Skeletal muscle cell (primary cell): ENCODE measurements at regions not wholly inside any gene's neighbourhood (a gene's known extent, or its start where the extent isn't known, plus 50 kb on each side); places are given as distances from the start of the nearest gene placed in this dataset.
"Not testable (repeated sequence)": the region's sequence is repeated elsewhere in the genome, so short reads cannot be mapped to it uniquely, and the experiment has no call there.

ENCODE experiments used
- DNase-seq: peaks from one replicate; pipeline ENCODE4 v3.0.0-alpha.2; 2010; ENCODE audit warnings: low read depth
- H3K4me3 ChIP-seq: 2 replicates; pipeline ENCODE4 v1.5.1; 2011; ENCODE audit warnings: low read depth, mild to moderate bottlenecking, control low read depth, low read length, moderate library complexity

- DNase-seq = no peak
Observed at GRCh38 chr3:28982906-28983305, 298.0 kb upstream of the RBMS3 start.

DNA sequence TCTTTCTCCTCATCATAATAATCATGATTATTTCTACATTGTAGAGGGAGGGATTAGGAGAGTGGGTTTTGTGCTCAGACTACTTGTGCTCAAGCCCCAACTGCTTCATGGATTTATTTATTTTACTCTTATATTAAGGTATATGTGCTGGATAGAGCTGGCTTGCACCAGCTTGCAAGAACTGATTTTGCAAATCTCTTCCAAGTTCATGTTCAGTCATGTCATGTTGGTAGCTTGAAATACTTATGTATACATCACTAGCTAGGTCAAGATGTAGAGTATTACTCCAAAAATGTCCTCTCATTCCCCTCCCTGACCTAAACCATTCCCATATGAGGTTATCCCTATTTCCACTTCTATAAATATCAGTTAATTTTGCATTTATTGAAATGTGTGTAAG is 293.9 kb upstream of the RBMS3 start:
- H3K4me3 ChIP-seq = no peak overlapping the region
- DNase-seq = no peak

More at GRCh38 chr3:28982906-28983305, 298.0 kb upstream of the RBMS3 start:
- H3K4me3 ChIP-seq = no peak overlapping the region

- DNase-seq = no peak
- no peak overlapping the region for H3K4me3 ChIP-seq
Observed at GRCh38 chr3:28989646-28990089, 291.2 kb upstream of the RBMS3 start.

DNA sequence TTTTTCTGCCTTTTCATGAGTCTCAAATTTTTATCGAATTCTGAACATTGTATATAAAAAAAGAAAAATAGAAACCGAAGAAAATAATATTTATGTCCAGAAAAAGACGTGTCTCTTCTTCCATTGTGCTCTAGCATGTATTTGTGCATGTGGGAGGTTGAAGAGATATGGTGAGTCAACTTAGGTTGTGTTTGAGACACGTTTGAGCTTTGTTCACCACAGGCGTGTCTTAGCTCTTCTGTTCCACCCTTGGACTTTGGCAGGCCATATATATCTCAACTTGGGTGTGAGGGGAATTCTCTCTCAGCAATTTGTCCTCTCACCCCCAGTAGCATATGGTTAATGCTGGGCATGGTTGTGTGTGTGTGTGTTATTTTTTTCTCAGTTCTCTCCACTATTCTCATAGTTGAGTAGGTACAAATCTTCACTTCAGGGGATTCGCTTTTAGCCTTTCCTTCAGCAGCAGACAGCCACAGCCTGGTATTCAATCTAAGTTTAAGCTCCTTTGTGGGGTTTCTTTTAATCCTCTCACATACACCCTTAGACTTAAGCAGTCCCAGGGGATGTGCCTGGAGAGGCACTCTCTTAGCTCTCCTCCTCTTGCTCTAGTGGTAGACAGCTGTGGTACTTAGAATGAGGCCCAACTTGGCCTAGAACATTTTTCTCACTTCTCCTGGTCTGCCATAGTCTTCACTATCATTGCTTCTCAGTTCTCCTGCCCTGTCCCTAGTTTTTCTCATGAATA is 286.5 kb upstream of the RBMS3 start:
- DNase-seq = no peak
- no peak overlapping the region for H3K4me3 ChIP-seq

GRCh38 chr3:29004885-29005599 is 275.8 kb upstream of the RBMS3 start:
- H3K4me3 ChIP-seq = no peak overlapping the region
- DNase-seq = no peak

DNA sequence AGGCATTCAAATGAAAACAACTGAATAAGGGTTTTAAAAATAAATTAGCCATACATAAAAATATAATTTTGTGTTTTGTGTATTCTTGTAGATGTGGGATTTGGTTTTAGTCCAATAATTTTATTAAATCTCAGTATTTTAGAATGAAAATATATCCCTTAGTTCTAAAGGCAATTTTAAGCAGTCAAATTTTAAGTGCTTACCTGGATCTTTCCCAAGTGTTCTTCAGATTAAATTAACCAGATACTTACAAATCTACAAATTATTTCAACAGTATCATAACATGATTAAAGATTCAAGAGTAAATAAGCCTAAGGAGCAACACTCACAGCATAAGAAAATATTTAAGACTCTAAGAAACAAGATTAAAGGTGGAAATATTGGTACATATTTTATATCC is 275.0 kb upstream of the RBMS3 start:
- H3K4me3 ChIP-seq = no peak overlapping the region
- no peak for DNase-seq

- no peak overlapping the region for H3K4me3 ChIP-seq
- no peak for DNase-seq
Observed at GRCh38 chr3:29011441-29011840, 269.4 kb upstream of the RBMS3 start.

GRCh38 chr3:29011966-29012365 is 268.9 kb upstream of the RBMS3 start:
- H3K4me3 ChIP-seq = no peak overlapping the region
- DNase-seq = no peak

DNA sequence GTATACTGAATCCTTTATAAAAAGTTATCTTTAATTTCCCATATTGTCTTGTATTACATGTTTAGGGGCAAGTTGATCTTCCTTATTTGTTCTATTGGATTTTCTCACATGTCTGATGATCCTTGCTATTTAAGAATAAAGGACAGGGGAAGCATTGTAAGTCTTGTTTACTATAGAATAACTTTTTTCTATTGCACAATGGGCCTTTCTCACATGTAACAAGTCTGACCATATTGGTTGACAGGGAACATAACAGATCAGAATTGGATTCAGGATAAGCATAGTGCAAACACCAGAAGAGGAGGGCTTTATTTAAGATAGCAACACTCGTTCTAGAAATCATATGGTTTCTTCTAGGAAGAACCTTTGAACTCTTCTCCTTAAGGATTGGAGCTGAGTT is 257.9 kb upstream of the RBMS3 start:
- H3K4me3 ChIP-seq = no peak overlapping the region
- no peak for DNase-seq

DNA sequence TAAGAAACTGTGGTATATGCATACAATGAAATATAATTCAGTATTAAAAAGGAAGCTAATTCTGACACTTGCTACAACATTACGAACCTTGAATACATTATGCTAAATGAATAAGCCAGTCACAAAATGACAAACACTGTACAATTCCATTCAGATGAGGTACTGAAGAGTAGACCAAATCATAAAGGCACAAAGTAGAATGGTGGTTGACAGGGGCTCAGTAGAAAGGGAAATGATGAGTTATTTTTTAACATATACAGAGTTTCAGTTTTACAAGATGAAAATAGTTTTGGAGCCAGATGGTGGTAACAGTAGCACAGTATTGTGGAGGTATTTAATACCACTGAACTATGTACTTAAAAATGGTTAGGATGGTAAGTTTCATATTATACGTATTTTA is 254.6 kb upstream of the RBMS3 start:
- DNase-seq = no peak
- no peak overlapping the region for H3K4me3 ChIP-seq

GRCh38 chr3:29026959-29027358 is 253.9 kb upstream of the RBMS3 start:
- H3K4me3 ChIP-seq = no peak overlapping the region
- peak; percentile 6 for DNase-seq

DNA sequence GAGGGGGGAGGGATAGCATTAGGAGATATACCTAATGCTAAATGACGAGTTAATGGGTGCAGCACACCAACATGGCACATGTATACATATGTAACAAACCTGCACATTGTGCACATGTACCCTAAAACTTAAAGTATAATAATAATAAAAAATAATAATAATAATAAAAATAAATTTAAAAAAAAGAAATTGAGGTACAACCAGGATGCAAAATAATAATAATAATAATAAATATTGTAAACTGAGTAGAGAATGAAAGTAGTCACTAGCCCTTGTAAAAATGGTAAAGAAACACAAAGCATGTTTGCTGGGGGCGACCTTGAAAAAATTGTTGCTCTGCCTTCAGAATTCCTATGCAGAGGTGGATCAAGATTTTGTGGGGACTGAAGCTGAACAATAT is 249.7 kb upstream of the RBMS3 start:
- DNase-seq, H3K4me3 ChIP-seq: not testable (repeated sequence)

GRCh38 chr3:29033511-29033910 is 247.4 kb upstream of the RBMS3 start:
- H3K4me3 ChIP-seq = no peak overlapping the region

DNA sequence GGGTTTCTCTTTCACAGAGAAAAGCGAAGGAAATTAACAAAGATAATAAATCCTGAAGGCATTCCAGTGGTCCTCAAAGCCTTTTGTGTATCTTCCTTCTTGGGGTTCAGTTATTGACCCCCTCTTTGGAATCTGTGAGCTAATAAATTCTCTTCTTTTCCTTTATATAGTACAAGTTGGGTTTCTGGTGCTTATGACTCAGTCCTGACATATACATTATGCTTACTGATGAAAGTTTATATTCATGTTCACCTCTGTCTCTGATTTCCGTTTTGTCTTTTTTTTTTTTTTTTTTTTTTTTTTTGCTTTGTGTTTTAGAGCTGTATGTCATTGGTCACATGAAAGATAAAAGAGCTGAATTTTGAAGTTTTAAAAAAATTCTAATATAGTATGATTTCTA is 230.7 kb upstream of the RBMS3 start:
- no peak overlapping the region for H3K4me3 ChIP-seq
- no peak for DNase-seq

More at GRCh38 chr3:29033511-29033910, 247.4 kb upstream of the RBMS3 start:
- DNase-seq = no peak

DNA sequence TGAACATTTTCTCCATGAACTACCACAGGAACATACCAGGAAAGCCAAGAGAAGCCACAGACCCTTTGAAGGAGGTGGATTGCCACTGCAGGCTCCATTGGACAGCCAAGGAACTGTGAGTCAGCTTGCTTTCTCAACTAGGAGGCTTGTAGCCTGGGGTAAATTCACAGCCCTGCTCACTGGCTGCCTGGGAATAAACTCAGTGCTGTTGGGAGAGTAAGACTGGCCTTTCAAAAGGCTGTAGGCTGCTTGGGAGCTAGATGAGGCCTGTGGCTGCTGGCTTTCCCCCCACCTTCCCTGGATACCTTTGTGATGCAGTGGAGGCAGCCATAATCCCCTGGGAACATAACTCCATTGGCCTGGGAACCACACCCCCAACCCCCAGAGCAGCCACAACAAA is 223.5 kb upstream of the RBMS3 start:
- no peak overlapping the region for H3K4me3 ChIP-seq
- DNase-seq = peak; percentile 65

DNA sequence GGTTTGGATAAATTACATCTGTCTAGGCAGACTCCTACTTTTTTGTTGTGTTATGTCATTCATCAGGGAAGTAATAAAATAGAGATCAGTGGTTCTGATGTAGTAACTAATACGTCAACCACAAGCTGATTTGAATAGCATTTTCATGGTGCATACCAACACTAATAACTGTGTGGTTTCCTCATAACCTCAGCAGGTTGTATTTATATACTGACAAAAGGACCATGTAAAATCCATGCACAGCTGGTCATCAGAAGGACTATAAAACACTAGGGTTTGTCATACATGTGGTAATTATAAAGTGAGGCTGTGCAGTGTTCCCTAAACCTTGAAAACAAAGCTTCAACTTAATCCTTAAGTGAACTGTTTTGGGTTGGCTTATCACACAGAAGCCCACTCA is 216.8 kb upstream of the RBMS3 start:
- no peak overlapping the region for H3K4me3 ChIP-seq
- DNase-seq = peak; percentile 79

GRCh38 chr3:29065211-29065785 is 215.6 kb upstream of the RBMS3 start:
- peak; percentile 97 for DNase-seq
- H3K4me3 ChIP-seq = no peak overlapping the region

DNA sequence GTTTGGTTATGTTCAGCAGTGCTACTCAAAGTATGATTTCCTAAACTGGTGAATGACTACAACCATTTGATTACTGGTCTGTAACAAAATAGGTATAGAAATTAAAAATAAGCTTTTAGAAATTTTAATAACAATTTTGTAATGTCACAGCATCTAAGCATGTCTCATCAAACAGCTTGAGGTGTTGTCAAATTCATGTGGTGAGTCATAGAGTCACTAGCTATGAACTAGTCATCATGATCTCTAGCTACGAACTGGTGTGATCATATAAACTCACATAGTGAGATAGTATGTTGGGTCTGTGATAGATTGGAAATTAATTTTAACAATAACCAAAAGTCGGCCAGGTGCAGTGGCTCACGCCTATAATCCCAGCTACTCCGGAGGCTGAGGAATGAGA is 213.9 kb upstream of the RBMS3 start:
- no peak for DNase-seq
- no peak overlapping the region for H3K4me3 ChIP-seq

DNA sequence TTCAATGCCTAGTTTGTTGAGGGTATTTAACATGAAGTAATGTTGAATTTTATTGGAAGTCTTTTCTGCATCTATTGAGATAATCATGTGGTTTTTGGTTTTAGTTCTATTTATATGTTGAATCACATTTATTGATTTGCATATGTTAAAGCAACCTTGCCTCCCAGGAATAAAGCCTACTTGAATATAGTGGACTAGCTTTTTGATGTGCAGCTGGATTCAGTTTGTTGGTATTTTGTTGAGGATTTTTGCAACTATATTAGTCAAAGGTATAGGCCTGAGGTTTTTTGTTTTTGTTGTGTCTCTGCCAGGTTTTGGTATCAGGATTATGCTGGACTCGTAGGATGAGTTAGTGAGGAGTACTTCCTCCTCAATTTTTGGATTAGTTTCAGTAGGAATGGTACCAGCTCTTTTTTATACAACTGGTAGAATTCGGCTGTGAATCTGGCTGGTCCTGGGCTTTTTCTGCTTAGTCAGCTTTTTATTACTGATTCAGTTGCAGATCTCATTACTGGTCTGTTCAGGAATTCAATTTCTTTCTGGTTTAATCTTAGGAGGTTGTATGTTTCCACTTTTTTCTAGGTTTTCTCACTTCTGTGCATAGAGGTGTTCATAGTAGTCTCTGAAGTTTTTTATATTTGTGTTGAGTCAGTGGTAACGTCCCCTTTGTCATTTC is 209.8 kb upstream of the RBMS3 start:
- DNase-seq = no peak

GRCh38 chr3:29072611-29073010 is 208.3 kb upstream of the RBMS3 start:
- H3K4me3 ChIP-seq = no peak overlapping the region
- peak; percentile 97 for DNase-seq

More for the DNA sequence above, 209.8 kb upstream of the RBMS3 start:
- no peak overlapping the region for H3K4me3 ChIP-seq
